NCI-H2107 (cell line): ENCODE measurements at regions not wholly inside any gene's neighbourhood (a gene's known extent, or its start where the extent isn't known, plus 50 kb on each side); places are given as distances from the start of the nearest gene placed in this dataset.

ENCODE experiments used
- DNase-seq: peaks from one replicate; lab custom pipeline; 2025; lab: John Stamatoyannopoulos, UW

GRCh38 chr2:6417050-6417449, 448.7 kb downstream of the CMPK2 start:
- no peak for DNase-seq

GRCh38 chr2:6418291-6418690, 447.4 kb downstream of the CMPK2 start:
- DNase-seq, result no peak

- DNase-seq, result no peak
Observed at GRCh38 chr2:6421138-6421730, 444.5 kb downstream of the CMPK2 start.

GRCh38 chr2:6421888-6422287, 443.8 kb downstream of the CMPK2 start:
- no peak for DNase-seq

- no peak for DNase-seq
Observed at GRCh38 chr2:6423157-6423556, 442.6 kb downstream of the CMPK2 start.

DNA sequence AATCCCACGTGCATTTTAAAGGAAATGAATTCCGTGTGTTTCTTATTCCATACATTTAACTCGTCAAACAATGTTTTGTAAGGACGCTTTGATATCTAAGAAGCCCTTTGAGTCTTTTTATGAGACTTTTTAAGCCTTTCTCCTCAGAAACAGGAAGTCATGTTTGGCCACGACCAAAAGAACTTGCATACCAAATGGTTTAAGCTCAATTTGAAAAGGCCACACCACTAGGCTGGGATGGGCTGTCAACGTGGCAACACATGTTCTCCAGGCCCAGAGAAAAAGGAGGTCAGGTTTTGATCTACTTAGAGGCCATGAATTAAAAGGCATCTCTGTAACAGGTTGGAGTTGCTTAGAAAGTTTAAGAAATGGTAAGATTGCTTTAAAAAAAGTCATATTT, 441.8 kb downstream of the CMPK2 start:
- no peak for DNase-seq

DNA sequence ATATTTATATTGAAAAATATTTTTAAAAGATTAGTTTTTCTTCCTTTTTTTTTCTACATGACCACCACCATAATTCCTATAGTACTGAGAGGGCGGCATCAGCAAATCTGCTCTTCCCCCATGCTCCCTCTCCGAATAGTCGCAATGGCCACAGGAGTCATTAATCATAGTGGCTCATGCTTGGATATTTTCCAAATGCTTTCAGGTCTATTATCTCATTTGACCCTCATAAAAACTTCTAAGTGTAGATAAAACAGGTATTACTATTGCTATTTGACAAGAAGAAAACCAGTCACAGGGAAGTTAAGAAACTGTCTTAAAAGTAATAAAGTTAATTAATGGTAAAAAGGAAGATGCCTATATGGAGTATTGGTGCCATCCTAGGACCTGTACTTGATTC, 440.7 kb downstream of the CMPK2 start:
- no peak for DNase-seq

GRCh38 chr2:6429210-6429986, 436.3 kb downstream of the CMPK2 start:
- no peak for DNase-seq

DNA sequence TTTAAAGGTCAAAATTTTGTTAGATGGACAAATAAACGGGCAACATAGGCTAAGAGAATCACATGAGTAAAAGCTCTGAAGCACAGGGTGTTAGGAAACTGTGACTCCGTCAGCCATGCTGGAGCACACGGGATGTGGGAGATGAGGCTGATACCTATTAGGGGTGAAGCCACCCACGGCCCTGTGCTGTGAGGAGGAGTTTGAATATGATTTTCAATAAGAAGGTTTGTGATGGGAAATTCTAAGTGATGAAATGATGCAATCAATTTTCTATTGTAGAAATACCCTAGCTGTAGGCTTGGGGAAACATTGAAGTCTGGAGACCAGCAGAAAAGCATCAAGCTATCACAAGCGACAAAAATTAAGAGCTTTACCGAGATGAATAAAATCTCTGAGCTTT, 431.3 kb downstream of the CMPK2 start:
- DNase-seq, result no peak

GRCh38 chr2:6441800-6442199, 423.9 kb downstream of the CMPK2 start:
- DNase-seq, result no peak

DNA sequence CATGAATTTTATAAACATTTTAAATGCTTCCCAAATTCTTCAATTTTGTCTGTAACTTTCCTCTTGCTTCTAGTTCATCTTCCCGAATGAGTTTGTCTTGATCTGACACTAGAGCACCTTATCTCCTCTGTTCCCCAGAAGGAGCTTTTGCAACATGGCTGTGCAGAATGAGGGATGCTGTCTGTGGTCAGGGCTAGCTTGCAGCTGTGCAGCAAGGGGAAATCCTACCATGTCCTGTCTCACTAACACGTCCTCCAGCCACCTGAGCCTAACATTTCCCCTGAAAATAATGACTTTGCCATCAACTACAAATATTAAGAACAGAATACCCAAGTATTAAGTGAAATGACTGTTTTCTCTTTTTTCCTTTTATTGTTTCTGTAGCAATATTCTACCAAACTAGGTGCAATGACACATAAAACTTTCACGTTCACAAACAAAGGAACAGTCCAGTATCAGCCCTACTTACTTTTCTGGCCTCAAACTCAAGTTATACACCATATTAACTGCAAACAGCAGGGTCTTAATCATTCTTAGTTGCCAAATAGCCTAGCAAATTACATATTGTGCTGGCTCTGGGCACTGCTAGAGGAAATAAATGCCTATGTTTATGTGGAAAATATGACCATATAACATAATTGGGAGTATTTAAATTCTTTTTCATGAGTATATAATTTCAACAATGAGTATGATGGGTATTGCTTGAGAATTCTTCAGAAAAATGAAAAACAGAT, 423.3 kb downstream of the CMPK2 start:
- no peak for DNase-seq

DNA sequence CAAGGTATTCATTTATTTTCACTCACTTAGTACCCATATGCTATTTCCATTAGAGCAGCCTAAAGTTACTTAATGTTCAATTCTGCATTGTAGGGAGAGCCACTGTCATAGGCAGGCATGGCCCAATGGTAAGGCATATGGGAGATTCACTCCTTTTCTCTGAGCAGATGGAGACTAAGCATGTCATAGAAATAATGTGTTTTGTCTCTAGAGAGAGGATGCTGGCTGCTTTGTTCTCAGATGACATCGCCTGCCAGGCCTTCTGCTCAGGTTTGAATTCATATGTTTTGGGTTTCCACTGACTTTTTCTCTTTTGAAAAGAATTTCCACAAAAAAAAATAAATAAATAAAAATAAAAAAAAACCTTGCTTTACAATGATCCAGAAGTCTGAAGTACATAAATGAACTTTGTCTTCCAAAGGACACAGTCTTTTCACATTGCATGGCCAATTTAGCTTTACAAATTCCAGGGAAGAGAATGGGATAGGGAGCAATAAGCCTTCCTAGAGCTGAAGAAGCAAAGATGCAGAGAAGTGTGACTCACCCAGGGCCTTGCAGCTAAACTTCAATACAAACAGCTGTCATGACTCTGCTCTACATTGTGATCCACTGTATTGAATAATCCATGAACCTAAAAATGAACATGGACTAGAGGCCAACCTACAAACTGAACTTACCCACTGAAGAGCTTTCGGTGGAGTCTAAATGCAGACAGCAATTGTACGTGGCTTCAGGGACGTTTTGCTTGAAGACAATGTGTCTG, 422.5 kb downstream of the CMPK2 start:
- no peak for DNase-seq

- no peak for DNase-seq
Observed at GRCh38 chr2:6444514-6444913, 421.2 kb downstream of the CMPK2 start.

GRCh38 chr2:6445156-6445555, 420.6 kb downstream of the CMPK2 start:
- no peak for DNase-seq

DNA sequence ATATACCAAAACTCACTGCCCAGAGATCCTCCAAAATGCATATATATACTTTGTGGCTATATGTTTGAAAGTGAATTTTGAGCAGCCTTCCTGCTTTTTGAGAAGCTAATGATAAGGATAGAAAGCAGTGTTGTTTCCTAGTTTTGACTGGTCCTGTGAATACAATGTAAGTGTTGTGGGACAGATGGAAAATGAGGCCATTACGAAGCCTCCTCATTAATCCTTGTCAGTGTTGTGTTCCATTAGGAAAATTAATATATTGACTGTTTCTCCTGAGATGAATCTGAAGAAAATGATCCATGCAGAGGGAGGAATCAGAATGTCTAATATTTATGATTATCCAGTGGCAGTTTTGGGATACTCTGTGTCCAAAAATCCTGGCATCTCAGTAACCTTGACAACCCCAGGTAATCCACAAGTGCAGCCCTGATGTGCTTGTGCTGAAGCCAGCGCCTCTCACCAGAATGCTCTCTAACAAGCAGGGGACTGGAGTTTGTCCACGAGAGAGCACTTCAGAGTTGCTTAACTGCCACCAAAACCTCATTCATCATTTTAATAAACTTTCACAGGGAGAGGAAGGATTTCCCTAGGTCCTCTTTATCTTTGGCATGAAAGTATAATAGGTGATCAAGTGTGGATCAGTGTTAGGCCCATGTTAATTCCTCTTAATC, 418.6 kb downstream of the CMPK2 start:
- no peak for DNase-seq

DNA sequence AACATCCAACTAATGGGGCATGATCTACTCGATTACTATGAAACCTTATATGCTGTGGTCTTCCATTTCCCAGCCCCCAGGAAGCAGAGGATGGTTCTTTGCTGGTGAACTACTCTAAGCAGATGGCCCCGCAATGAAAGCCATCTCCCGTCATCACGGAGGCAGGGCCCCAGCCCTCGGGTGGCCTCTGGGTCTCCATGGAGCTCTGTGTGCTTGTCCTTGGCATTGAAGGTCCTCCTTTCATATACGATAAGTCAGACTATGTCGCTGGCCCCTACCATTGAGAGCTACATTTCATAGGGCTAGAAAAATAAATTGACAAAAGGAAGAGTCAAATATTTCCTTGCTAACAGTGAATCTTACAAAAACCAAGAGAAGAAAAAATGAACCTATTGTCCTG, 416.8 kb downstream of the CMPK2 start:
- no peak for DNase-seq

- no peak for DNase-seq
Observed at GRCh38 chr2:6449343-6449742, 416.4 kb downstream of the CMPK2 start.

DNA sequence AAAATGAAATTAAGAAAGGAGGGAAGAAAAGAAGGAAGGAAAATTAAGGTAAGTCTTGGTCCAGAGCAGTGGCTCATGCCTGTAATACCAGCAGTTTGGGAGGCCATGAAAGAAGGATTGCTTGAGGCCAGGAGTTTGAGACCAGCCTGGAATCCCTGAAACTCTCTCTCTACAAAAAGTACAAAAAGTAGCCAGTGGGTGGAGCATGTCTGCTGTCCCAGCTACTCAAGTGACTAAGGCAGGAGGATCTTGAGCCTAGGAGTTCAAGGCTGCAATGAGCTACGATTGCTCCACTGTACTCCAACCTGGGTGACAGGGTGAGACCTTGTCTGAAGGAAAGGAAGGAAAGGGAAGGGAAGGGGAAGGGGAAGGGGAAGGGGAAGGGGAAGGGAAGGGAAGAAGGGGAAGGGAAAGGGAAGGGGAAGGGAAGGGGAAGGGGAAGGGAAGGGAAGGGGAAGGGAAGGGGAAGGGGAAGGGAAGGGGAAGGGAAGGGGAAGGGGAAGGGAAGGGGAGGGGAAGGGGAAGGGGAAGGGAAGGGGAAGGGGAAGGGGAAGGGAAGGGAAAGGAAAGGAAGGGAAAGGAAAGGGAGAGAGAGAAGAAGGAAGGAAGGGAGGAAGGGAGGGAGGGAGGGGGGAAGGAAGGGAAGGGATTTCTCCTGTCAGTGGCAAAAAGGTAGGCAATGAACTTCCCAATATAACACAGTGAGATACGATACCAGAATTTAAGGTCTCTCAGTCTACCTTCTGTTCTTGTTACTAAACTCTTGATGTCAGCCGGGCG, 412.8 kb downstream of the CMPK2 start:
- no peak for DNase-seq

DNA sequence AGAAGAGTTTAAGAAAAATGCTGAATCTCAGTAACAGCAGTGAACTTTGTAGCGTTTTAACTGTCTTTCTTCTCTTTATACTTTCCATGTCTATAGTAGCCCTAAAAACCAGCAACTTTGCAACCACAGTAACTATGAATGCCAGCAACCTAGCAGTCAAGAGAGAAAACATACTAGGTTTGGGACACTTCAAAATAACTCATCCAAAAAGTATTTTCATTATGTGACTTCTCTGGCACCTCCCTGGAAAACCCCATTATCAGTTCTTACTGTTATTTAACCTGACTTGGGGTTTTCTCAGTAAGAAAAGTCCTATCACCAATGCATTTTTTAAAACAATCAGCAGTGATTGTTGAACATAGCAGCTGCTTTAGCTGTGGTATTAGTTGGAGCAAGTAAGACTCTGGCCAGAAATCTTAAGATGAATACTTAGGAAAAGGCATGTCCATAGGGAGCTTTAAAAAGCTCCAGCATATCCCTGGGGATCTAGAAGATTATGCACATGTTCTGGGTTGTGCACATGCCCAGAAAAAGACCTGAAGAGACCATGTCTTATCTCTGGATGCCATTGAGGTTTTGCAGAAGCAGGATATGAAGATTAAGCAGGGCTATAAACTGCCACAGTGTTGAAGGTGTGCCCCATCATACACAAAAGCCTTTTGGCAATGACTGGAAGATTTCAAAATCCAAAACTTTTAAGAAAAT, 411.3 kb downstream of the CMPK2 start:
- DNase-seq, result no peak

- DNase-seq, result no peak
Observed at GRCh38 chr2:6459138-6459537, 406.6 kb downstream of the CMPK2 start.

GRCh38 chr2:6470518-6470917, 395.2 kb downstream of the CMPK2 start:
- DNase-seq, result no peak
